GM06990 (cell line): ENCODE measurements at regions not wholly inside any gene's neighbourhood (a gene's known extent, or its start where the extent isn't known, plus 50 kb on each side); places are given as distances from the start of the nearest gene placed in this dataset.

Source experiments
- DNase-seq: peaks from one replicate; pipeline ENCODE4 v3.0.0-alpha.2; 2011; ENCODE audit not compliant: insufficient read length; ENCODE audit errors: extremely low read depth
- H3K27me3 ChIP-seq: replicated peaks from 2 replicates; pipeline ENCODE4 v1.6.0; 2011; ENCODE audit warnings: low read length; ENCODE audit not compliant: control insufficient read depth, insufficient read depth
- H3K36me3 ChIP-seq: 2 replicates; pipeline ENCODE4 v1.5.1; 2011; ENCODE audit warnings: low read length; ENCODE audit not compliant: control insufficient read depth, insufficient read depth
- H3K4me3 ChIP-seq: replicated peaks from 2 replicates; pipeline ENCODE4 v1.5.1; 2011; ENCODE audit warnings: low read depth, mild to moderate bottlenecking, control low read depth, low read length
- CTCF ChIP-seq: IDR thresholded peaks from 2 replicates; pipeline ENCODE4 v1.5.1; 2011; ENCODE audit warnings: low read length, control low read depth, mild to moderate bottlenecking, inconsistent platforms; ENCODE audit not compliant: insufficient read depth, poor library complexity, severe bottlenecking

GRCh38 chr11:42301777-42302176 is 842.3 kb upstream of the LRRC4C start:
- Histone ChIP-seq H3K36me3 (no peaks in the 10 kb centered on the region), H3K4me3 (no peak overlapping the region), H3K27me3 (no peaks in the 10 kb centered on the region)
- no peak for TF ChIP-seq CTCF
- DNase-seq, result no peak

GRCh38 chr11:42311514-42311913 is 852.1 kb upstream of the LRRC4C start:
- H3K27me3 ChIP-seq, result no peaks in the 10 kb centered on the region
- H3K4me3 ChIP-seq, result no peak overlapping the region
- TF ChIP-seq CTCF, result no peak
- no peak for DNase-seq
- no peaks in the 10 kb centered on the region for H3K36me3 ChIP-seq

GRCh38 chr11:42311944-42312343 is 852.5 kb upstream of the LRRC4C start:
- no peaks in the 10 kb centered on the region for H3K36me3 ChIP-seq
- no peak overlapping the region for H3K4me3 ChIP-seq
- no peak for DNase-seq
- no peak for TF ChIP-seq CTCF
- no peaks in the 10 kb centered on the region for H3K27me3 ChIP-seq

GRCh38 chr11:42315267-42315666 is 855.8 kb upstream of the LRRC4C start:
- no peak for TF ChIP-seq CTCF
- Histone ChIP-seq H3K4me3 (no peak overlapping the region), H3K36me3 (no peaks in the 10 kb centered on the region), H3K27me3 (no peaks in the 10 kb centered on the region)
- DNase-seq, result no peak

GRCh38 chr11:42315846-42316245 is 856.4 kb upstream of the LRRC4C start:
- no peak overlapping the region for H3K4me3 ChIP-seq
- no peaks in the 10 kb centered on the region for H3K36me3 ChIP-seq
- TF ChIP-seq CTCF, result no peak
- H3K27me3 ChIP-seq, result no peaks in the 10 kb centered on the region
- DNase-seq, result no peak

GRCh38 chr11:42319921-42320320 is 860.5 kb upstream of the LRRC4C start:
- no peak for TF ChIP-seq CTCF

More at GRCh38 chr11:42319921-42320320, 860.5 kb upstream of the LRRC4C start:
- Histone ChIP-seq H3K4me3 (no peak overlapping the region), H3K36me3 (no peaks in the 10 kb centered on the region), H3K27me3 (no peaks in the 10 kb centered on the region)
- no peak for DNase-seq
